Sigmoid colon (tissue), 3 donors: ENCODE measurements at regions not wholly inside any gene's neighbourhood (a gene's known extent, or its start where the extent isn't known, plus 50 kb on each side); places are given as distances from the start of the nearest gene placed in this dataset.

Experiments used
- POLR2A ChIP-seq, 2 donors: fragments of 450-650 bp; IDR thresholded peaks; one replicate each; pipeline ENCODE4 v1.6.1; 2016; ENCODE audit warnings: antibody characterized with exemption in 2 of 2, mild to moderate bottlenecking in 2 of 2, moderate library complexity in 2 of 2
- TF ChIP-seq, protein P1 (sequence below), 4 experiments: fragments of 450-650 bp in 3 of 4; fragments of 200-600 bp in 1 of 4; IDR thresholded peaks; one replicate each; pipeline ENCODE4 v1.5.1; 2016 to 2019; ENCODE audit warnings: antibody characterized with exemption in 4 of 4, mild to moderate bottlenecking in 3 of 4, moderate library complexity in 2 of 4

DNA sequence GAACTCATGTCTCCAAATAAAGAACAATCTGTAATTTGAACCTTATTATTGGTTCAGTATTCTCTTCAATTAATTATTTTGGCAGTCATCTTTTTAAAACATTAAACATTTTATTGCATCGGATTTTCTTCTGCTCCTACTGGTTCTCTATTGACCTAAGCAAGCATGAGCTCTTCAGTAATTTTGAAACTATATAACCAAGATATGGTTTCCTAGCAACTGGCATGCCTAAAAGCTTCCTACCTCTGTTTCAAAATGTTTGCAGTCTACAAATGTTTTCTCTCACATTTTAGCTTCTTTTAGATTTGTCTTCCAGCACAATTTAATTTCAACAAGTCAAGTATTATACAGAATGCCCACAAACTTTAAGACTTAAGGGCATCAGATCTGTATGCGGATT, 371.3 kb downstream of the GPM6A start:
- TF ChIP-seq, protein P1, sequence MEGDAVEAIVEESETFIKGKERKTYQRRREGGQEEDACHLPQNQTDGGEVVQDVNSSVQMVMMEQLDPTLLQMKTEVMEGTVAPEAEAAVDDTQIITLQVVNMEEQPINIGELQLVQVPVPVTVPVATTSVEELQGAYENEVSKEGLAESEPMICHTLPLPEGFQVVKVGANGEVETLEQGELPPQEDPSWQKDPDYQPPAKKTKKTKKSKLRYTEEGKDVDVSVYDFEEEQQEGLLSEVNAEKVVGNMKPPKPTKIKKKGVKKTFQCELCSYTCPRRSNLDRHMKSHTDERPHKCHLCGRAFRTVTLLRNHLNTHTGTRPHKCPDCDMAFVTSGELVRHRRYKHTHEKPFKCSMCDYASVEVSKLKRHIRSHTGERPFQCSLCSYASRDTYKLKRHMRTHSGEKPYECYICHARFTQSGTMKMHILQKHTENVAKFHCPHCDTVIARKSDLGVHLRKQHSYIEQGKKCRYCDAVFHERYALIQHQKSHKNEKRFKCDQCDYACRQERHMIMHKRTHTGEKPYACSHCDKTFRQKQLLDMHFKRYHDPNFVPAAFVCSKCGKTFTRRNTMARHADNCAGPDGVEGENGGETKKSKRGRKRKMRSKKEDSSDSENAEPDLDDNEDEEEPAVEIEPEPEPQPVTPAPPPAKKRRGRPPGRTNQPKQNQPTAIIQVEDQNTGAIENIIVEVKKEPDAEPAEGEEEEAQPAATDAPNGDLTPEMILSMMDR (IDR thresholded peaks at IDR 0.05): no peak
- no peak for TF ChIP-seq POLR2A (IDR thresholded peaks at IDR 0.05)
